ENCODE measurements at regions not wholly inside any gene's neighbourhood (a gene's known extent, or its start where the extent isn't known, plus 50 kb on each side); places are given as distances from the start of the nearest gene placed in this dataset.
A peak's percentile ranks its signal among the peaks of the same experiment; 100 is the strongest.

DNA sequence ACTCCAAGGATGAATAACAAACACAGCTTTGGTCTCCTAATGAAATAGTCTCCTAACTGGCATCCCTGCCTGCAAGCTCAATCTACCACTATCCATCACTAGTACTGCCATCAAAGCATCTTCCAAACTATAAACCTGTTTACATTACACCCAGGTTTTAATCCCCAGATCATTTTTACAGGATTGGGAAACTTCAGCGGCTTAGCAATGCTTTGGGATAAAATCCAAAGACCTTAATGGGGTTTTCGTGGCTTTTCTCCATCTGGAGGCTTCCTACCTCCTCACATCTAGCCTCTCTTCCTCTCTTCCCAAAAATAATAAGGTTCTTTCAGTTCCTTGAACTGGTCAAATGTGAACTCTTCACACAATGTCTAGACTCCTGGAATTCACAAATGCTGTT lies 92.2 kb upstream of the SETBP1 start:
- no peak overlapping the region for H2AFZ ChIP-seq (ENCODE audit: low read length)

DNA sequence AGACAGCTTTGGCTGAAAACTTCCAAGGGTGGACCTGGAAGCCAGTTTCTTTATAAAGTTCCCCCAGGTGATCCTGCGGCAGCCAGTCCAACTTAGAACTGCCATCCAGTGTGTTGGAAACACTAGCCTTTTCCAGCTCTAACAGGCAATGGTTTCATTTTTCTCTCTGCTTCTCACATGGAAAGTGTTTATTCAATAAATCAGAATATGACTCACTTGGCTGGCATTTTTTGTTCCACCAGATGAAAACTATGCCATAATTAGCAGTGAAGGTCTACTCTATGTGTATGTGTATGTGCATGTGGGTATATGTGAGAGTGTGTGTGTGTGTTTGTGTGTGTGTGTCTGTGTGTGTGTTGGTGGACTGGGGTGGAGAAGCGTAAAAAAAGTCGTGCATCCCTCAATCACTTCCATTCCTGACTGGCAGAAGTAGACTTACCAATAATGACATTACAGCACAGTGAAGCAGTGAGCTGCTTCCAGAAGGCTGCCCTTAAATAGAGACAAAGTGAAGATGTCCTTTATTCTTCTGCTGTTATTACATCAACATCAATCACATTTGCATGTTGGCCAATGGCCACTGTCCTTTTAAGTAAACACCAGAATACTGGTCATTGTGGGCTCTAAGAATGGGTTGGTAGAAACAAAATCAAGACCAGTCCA lies 90.9 kb upstream of the SETBP1 start:
- H3K27me3 ChIP-seq (ENCODE audit: control insufficient read depth, insufficient read depth, low read length) = no peaks in the 10 kb centered on the region
- H3K36me3 ChIP-seq (ENCODE audit: control insufficient read depth, insufficient read depth, low read length) = no peaks in the 10 kb centered on the region
- no peaks in the 10 kb centered on the region for H3K79me2 ChIP-seq (ENCODE audit: control insufficient read depth, insufficient read depth, low read length)
- H3K27ac ChIP-seq (ENCODE audit: insufficient read depth, low read length) = no peak overlapping the region
- H3K4me2 ChIP-seq (ENCODE audit: extremely low read depth, insufficient read depth, low read length) = peak overlapping the region; percentile 13
- no peak overlapping the region for H2AFZ ChIP-seq (ENCODE audit: low read length)
- no peaks in the 10 kb centered on the region for H3K9me3 ChIP-seq (ENCODE audit: control insufficient read depth, insufficient read depth, low read depth, low read length)
- no peaks in the 10 kb centered on the region for H4K20me1 ChIP-seq (ENCODE audit: control insufficient read depth, extremely low read depth, insufficient read depth, low read length)
- peak; percentile 84 to 93 for DNase-seq (ENCODE audit: low read depth in 2 of 2)
- H3K4me3 ChIP-seq (replicated peaks in 1 of 4; ENCODE audit: control extremely low read depth in 1 of 4, insufficient read depth in 1 of 4, low read depth in 3 of 4, low read length in 4 of 4) = no peak overlapping the region
- H3K4me1 ChIP-seq (ENCODE audit: control insufficient read depth, extremely low read depth, insufficient read depth, low read length) = peaks cover 6% of the 10 kb centered on the region
- TF ChIP-seq, protein P1, sequence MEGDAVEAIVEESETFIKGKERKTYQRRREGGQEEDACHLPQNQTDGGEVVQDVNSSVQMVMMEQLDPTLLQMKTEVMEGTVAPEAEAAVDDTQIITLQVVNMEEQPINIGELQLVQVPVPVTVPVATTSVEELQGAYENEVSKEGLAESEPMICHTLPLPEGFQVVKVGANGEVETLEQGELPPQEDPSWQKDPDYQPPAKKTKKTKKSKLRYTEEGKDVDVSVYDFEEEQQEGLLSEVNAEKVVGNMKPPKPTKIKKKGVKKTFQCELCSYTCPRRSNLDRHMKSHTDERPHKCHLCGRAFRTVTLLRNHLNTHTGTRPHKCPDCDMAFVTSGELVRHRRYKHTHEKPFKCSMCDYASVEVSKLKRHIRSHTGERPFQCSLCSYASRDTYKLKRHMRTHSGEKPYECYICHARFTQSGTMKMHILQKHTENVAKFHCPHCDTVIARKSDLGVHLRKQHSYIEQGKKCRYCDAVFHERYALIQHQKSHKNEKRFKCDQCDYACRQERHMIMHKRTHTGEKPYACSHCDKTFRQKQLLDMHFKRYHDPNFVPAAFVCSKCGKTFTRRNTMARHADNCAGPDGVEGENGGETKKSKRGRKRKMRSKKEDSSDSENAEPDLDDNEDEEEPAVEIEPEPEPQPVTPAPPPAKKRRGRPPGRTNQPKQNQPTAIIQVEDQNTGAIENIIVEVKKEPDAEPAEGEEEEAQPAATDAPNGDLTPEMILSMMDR (conservative IDR thresholded peaks at IDR 0.05 in 1 of 2, IDR thresholded peaks at IDR 0.05 in 1 of 2; ENCODE audit: low read depth in 1 of 2, low read length in 2 of 2) = no peak
- H3K9ac ChIP-seq (ENCODE audit: insufficient read depth, low read length) = no peak overlapping the region

More for the DNA sequence above, 92.2 kb upstream of the SETBP1 start:
- H3K36me3 ChIP-seq (ENCODE audit: control insufficient read depth, insufficient read depth, low read length) = no peaks in the 10 kb centered on the region
- TF ChIP-seq EZH2 (IDR thresholded peaks at IDR 0.05; ENCODE audit: low read length, missing control alignments) = no peak
- TF ChIP-seq, protein P1 (conservative IDR thresholded peaks at IDR 0.05 in 1 of 2, IDR thresholded peaks at IDR 0.05 in 1 of 2; ENCODE audit: low read depth in 1 of 2, low read length in 2 of 2) = no peak
- no peaks in the 10 kb centered on the region for H3K9me3 ChIP-seq (ENCODE audit: control insufficient read depth, insufficient read depth, low read depth, low read length)
- H3K4me3 ChIP-seq (replicated peaks in 1 of 4; ENCODE audit: control extremely low read depth in 1 of 4, insufficient read depth in 1 of 4, low read depth in 3 of 4, low read length in 4 of 4) = no peak overlapping the region
- no peak overlapping the region for H3K4me2 ChIP-seq (ENCODE audit: extremely low read depth, insufficient read depth, low read length)
- peak; percentile 23 to 25 for DNase-seq (ENCODE audit: low read depth in 2 of 2)
- H3K4me1 ChIP-seq (ENCODE audit: control insufficient read depth, extremely low read depth, insufficient read depth, low read length) = peaks cover 4% of the 10 kb centered on the region
- H3K9ac ChIP-seq (ENCODE audit: insufficient read depth, low read length) = no peak overlapping the region
- no peaks in the 10 kb centered on the region for H4K20me1 ChIP-seq (ENCODE audit: control insufficient read depth, extremely low read depth, insufficient read depth, low read length)
- no peaks in the 10 kb centered on the region for H3K79me2 ChIP-seq (ENCODE audit: control insufficient read depth, insufficient read depth, low read length)
- H3K27ac ChIP-seq (ENCODE audit: insufficient read depth, low read length) = no peak overlapping the region
- no peaks in the 10 kb centered on the region for H3K27me3 ChIP-seq (ENCODE audit: control insufficient read depth, insufficient read depth, low read length)

DNA sequence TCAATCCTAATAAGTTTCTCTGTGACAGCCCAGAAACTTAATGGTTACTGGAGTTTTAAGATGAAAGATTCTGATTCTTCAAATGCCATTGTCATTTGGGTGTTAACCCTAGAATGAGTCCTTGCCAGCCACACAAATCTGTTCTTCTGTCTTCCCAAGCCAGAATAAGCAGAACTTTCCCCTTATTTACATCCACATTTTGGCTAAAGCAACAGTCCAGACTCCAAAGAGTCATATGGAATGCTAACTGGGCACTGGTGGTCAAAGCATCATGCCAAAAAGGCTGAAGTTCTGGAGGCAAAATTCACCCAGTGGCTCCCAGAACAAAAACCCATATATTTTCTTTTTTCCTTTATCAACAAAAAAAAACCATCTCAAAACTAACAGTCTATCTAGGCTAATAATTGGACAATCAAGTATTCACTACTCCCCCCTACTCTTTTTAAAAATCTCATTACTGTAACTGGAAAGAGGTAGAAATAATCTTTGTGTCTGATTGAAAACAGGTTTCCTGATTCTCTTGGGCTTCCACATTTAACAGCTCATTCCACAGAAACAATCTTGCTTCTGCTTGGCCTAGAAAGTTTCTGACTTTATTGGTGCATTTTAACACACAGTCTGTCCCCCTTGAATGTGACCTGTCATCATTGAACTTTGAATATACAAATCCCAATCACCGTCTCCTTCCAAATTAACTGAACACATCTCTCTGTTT lies 89.6 kb upstream of the SETBP1 start:
- no peaks in the 10 kb centered on the region for H4K20me1 ChIP-seq (ENCODE audit: control insufficient read depth, extremely low read depth, insufficient read depth, low read length)
- H3K27me3 ChIP-seq (ENCODE audit: control insufficient read depth, insufficient read depth, low read length) = no peaks in the 10 kb centered on the region
- no peaks in the 10 kb centered on the region for H3K79me2 ChIP-seq (ENCODE audit: control insufficient read depth, insufficient read depth, low read length)
- H3K4me3 ChIP-seq (replicated peaks in 1 of 4; ENCODE audit: control extremely low read depth in 1 of 4, insufficient read depth in 1 of 4, low read depth in 3 of 4, low read length in 4 of 4) = no peak overlapping the region
- H2AFZ ChIP-seq (ENCODE audit: low read length) = no peak overlapping the region
- DNase-seq (ENCODE audit: low read depth in 2 of 2) = peak in 1 of 2 donors; percentile 24
- H3K36me3 ChIP-seq (ENCODE audit: control insufficient read depth, insufficient read depth, low read length) = no peaks in the 10 kb centered on the region
- no peaks in the 10 kb centered on the region for H3K9me3 ChIP-seq (ENCODE audit: control insufficient read depth, insufficient read depth, low read depth, low read length)
- H3K27ac ChIP-seq (ENCODE audit: insufficient read depth, low read length) = no peak overlapping the region
- H3K9ac ChIP-seq (ENCODE audit: insufficient read depth, low read length) = no peak overlapping the region
- TF ChIP-seq, protein P1 (conservative IDR thresholded peaks at IDR 0.05 in 1 of 2, IDR thresholded peaks at IDR 0.05 in 1 of 2; ENCODE audit: low read depth in 1 of 2, low read length in 2 of 2) = no peak
- TF ChIP-seq EZH2 (IDR thresholded peaks at IDR 0.05; ENCODE audit: low read length, missing control alignments) = no peak
- peaks cover 11% of the 10 kb centered on the region for H3K4me1 ChIP-seq (ENCODE audit: control insufficient read depth, extremely low read depth, insufficient read depth, low read length)
- H3K4me2 ChIP-seq (ENCODE audit: extremely low read depth, insufficient read depth, low read length) = no peak overlapping the region
